ENCODE measurements at regions not wholly inside any gene's neighbourhood (a gene's known extent, or its start where the extent isn't known, plus 50 kb on each side); places are given as distances from the start of the nearest gene placed in this dataset.
A peak's percentile ranks its signal among the peaks of the same experiment; 100 is the strongest.
"Not testable (repeated sequence)": the region's sequence is repeated elsewhere in the genome, so short reads cannot be mapped to it uniquely, and the experiment has no call there.

DNA sequence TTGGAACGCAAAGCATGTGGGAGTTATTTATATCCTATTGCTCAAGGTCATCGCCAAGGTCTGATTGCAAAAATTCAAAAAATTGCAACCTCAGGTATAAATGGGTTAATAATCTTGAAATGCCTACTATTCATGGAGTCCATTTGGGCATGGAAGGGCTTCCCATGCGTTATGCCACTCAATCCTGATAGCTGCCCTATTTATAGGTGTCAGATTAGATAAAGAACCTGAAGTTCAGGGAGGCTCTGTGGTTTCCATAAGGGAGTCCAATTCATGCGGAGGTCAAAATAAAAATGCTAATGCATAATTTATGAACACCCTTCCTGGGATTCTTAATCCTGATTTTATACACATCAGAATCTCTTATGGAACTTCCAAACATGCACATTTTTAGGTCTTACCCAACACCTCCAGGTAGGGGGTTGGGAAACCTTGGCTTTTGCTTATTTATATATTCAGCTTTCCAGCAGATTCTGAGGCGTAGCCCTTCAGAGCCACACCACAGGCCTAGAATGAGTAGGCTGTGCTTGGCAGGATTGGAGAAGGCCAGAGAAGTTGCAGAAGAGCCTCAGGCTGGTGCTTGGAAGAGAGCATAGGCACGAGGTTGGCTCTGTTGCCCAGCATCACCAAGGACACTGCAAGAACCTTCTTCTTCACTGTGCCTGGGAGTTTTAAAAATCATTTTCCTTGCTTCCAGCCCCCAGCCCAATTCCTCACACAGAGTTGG is 324.4 kb upstream of the CFAP20DC start:
- TF ChIP-seq, protein P1, sequence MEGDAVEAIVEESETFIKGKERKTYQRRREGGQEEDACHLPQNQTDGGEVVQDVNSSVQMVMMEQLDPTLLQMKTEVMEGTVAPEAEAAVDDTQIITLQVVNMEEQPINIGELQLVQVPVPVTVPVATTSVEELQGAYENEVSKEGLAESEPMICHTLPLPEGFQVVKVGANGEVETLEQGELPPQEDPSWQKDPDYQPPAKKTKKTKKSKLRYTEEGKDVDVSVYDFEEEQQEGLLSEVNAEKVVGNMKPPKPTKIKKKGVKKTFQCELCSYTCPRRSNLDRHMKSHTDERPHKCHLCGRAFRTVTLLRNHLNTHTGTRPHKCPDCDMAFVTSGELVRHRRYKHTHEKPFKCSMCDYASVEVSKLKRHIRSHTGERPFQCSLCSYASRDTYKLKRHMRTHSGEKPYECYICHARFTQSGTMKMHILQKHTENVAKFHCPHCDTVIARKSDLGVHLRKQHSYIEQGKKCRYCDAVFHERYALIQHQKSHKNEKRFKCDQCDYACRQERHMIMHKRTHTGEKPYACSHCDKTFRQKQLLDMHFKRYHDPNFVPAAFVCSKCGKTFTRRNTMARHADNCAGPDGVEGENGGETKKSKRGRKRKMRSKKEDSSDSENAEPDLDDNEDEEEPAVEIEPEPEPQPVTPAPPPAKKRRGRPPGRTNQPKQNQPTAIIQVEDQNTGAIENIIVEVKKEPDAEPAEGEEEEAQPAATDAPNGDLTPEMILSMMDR (conservative IDR thresholded peaks at IDR 0.05; ENCODE audit: low read depth, low read length): no peak
- no peak overlapping the region for H3K4me3 ChIP-seq (ENCODE audit: low read depth, low read length)
- no peak for DNase-seq (ENCODE audit: low read depth)

DNA sequence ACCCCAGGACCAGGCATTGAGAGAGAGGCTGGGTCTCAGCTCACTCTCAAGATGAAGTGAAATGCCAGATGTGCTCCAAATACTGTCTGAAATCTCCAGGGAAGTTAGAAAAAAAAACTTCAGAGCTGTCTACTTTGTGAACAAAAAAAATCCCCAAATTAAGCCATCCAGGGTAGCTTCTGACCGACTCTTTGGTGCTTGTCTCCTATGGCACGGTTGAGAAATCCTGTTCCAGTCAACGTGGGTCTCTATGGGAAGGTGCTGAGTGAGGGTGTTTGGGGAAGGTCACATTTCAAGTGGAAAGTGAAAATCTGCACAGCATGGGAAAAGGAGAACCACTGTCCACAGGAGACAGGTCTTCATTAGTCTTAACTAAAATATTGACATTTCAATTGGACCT is 322.5 kb upstream of the CFAP20DC start:
- no peak overlapping the region for H3K4me3 ChIP-seq (ENCODE audit: low read depth, low read length)
- TF ChIP-seq, protein P1 (conservative IDR thresholded peaks at IDR 0.05; ENCODE audit: low read depth, low read length): no peak
- DNase-seq (ENCODE audit: low read depth): no peak

- TF ChIP-seq, protein P1 (conservative IDR thresholded peaks at IDR 0.05; ENCODE audit: low read depth, low read length): no peak
Measured at GRCh38 chr3:59368900-59369675, 319.3 kb upstream of the CFAP20DC start.

GRCh38 chr3:59367150-59367549 is 317.3 kb upstream of the CFAP20DC start:
- TF ChIP-seq, protein P1 (conservative IDR thresholded peaks at IDR 0.05; ENCODE audit: low read depth, low read length): no peak
- no peak overlapping the region for H3K4me3 ChIP-seq (ENCODE audit: low read depth, low read length)
- peak; percentile 85 for DNase-seq (ENCODE audit: low read depth)

More at GRCh38 chr3:59368900-59369675, 319.3 kb upstream of the CFAP20DC start:
- DNase-seq (ENCODE audit: low read depth): no peak
- H3K4me3 ChIP-seq (ENCODE audit: low read depth, low read length): no peak overlapping the region

- TF ChIP-seq, protein P1 (conservative IDR thresholded peaks at IDR 0.05; ENCODE audit: low read depth, low read length): no peak
- no peak overlapping the region for H3K4me3 ChIP-seq (ENCODE audit: low read depth, low read length)
- DNase-seq (ENCODE audit: low read depth): no peak
Measured at GRCh38 chr3:59366218-59366617, 316.4 kb upstream of the CFAP20DC start.

DNA sequence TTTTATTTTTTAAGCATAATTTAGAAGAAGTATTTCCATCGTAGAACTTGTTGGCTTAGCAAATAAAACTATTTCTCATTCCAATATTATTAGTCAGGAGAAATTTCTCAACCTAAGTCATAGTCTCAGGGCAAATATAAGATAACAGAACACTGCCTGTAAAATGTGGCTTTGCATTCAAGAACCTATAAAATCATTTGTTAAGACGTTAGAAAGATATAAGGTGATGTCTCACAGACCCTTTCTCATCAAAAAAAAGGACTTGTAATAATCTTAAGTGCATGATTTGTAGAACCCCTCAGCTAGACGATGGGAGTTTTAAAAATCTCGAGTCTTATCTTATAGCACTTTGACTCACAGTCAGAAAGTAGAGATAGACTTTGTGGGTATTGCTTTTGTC is 314.7 kb upstream of the CFAP20DC start:
- peak; percentile 70 for DNase-seq (ENCODE audit: low read depth)
- TF ChIP-seq, protein P1 (conservative IDR thresholded peaks at IDR 0.05; ENCODE audit: low read depth, low read length): no peak
- no peak overlapping the region for H3K4me3 ChIP-seq (ENCODE audit: low read depth, low read length)

- H3K4me3 ChIP-seq (ENCODE audit: low read depth, low read length); DNase-seq (ENCODE audit: low read depth): not testable (repeated sequence)
Measured at GRCh38 chr3:59360312-59360711, 310.5 kb upstream of the CFAP20DC start.

All from choroid plexus epithelial cell (primary cell).